Gastroesophageal sphincter (tissue), 3 donors: ENCODE measurements at regions not wholly inside any gene's neighbourhood (a gene's known extent, or its start where the extent isn't known, plus 50 kb on each side); places are given as distances from the start of the nearest gene placed in this dataset.

Experiments used
- EP300 ChIP-seq: sonication (generic); formaldehyde crosslinking; IDR thresholded peaks from one replicate; pipeline ENCODE4 v1.6.1; 2017; ENCODE audit warnings: antibody characterized with exemption, mild to moderate bottlenecking
- POLR2A ChIP-seq, 2 donors: fragments of 450-650 bp; IDR thresholded peaks; one replicate each; pipeline ENCODE4 v1.6.1; 2017; ENCODE audit warnings: antibody characterized with exemption in 2 of 2, mild to moderate bottlenecking in 2 of 2, moderate library complexity in 1 of 2
- POLR2AphosphoS5 ChIP-seq: sonication (generic); formaldehyde crosslinking; IDR thresholded peaks from one replicate; pipeline ENCODE4 v1.6.1; 2017; ENCODE audit warnings: antibody characterized with exemption
- TF ChIP-seq, protein P1 (sequence below), 4 experiments: fragments of 200-600 bp in 2 of 4; fragments of 450-650 bp in 2 of 4; sonication (generic) in 1 of 4; IDR thresholded peaks; one replicate each; pipeline ENCODE4 v1.5.1; 2017 to 2019; ENCODE audit warnings: antibody characterized with exemption in 4 of 4, mild to moderate bottlenecking in 2 of 4, moderate library complexity in 2 of 4

GRCh38 chr9:82110881-82111280 is 122.3 kb downstream of the SPATA31D1 start:
- TF ChIP-seq, protein P1, sequence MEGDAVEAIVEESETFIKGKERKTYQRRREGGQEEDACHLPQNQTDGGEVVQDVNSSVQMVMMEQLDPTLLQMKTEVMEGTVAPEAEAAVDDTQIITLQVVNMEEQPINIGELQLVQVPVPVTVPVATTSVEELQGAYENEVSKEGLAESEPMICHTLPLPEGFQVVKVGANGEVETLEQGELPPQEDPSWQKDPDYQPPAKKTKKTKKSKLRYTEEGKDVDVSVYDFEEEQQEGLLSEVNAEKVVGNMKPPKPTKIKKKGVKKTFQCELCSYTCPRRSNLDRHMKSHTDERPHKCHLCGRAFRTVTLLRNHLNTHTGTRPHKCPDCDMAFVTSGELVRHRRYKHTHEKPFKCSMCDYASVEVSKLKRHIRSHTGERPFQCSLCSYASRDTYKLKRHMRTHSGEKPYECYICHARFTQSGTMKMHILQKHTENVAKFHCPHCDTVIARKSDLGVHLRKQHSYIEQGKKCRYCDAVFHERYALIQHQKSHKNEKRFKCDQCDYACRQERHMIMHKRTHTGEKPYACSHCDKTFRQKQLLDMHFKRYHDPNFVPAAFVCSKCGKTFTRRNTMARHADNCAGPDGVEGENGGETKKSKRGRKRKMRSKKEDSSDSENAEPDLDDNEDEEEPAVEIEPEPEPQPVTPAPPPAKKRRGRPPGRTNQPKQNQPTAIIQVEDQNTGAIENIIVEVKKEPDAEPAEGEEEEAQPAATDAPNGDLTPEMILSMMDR (IDR thresholded peaks at IDR 0.05): no peak
- TF ChIP-seq POLR2AphosphoS5: no peak
- no peak for TF ChIP-seq POLR2A (IDR thresholded peaks at IDR 0.05)
- no peak for TF ChIP-seq EP300
